Glomerular visceral epithelial cell (primary cell): ENCODE measurements at regions not wholly inside any gene's neighbourhood (a gene's known extent, or its start where the extent isn't known, plus 50 kb on each side); places are given as distances from the start of the nearest gene placed in this dataset.

Source experiments
- DNase-seq: peaks from one replicate; pipeline ENCODE4 v3.0.0-alpha.2; 2016; ENCODE audit errors: extremely low spot score

GRCh38 chr2:12347066-12347493 lies 369.7 kb upstream of the TRIB2 start:
- DNase-seq: no peak

DNA sequence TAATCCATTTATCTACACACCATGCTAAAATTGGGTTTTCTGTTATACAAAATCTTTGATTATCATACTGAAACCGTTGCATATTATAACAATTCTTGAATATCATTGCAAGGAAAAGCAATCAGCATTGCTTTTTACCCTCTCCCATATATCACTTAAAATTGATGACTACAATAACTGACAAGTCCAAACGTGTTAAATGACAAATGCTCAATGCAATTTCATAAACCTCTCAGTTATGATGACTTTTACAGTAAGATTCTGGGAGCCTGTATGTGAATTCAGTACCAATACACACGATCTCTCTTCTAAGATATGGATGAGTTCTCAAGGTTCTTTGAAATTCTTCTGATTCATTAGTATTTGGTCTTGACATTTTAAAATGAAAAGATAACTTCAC lies 368.5 kb upstream of the TRIB2 start:
- no peak for DNase-seq

GRCh38 chr2:12350821-12351220 lies 365.9 kb upstream of the TRIB2 start:
- no peak for DNase-seq

DNA sequence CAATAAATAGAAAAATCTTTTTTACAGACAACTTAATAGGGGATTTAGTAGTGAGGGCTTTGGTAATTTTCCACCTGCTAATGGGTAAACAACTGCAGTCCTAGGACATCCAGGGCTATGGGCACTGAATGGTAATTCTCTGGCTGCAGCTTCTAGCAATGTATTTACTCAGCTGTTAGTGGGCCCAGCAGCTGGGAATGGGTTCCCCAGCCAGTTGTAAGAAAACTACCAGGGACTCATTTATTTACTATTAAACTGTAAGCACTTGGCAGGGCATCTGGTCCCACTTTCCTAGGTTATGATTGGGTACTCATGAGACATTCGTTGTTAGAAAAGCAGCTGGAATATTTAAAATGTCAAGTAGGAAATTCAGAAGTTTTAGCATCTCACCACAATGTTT lies 363.8 kb upstream of the TRIB2 start:
- DNase-seq: no peak

DNA sequence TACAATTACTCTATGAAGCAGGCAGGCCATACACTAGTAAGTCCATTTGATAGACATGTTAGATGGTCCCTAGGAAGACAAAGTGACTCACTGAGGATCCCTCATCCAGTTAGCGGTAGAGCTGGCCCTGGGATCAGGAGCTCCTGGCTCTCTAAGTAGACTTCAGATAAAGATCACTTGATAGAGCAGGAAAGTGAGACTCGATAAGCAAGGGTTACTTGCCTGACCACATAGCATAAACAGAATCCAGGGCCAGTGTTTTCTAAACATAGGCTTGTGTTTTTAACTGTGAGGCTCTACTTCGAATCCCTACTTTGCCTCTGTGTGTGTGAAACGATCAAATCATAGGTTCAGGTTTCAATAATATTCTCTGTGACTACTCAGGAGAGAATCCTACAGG lies 355.2 kb upstream of the TRIB2 start:
- DNase-seq: no peak

DNA sequence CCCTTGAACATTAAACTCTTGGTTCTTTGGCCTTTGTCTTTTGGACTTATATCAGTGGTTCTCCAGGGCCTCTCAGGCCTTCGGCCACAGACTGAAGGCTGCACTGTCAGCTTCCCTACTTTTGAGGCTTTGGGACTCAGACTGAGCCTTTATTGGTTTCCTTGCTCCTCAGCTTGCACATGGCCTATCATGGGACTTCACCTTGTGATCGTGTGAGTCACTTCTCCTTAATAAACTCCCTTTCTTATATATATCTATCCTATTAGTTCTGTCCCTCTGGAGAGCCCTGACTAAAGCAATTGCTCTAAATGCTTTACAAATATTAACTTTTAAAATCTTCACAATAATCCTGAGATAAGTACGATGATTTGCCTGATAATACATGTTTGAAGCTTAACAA lies 353.6 kb upstream of the TRIB2 start:
- DNase-seq: no peak

GRCh38 chr2:12363569-12363968 lies 353.2 kb upstream of the TRIB2 start:
- no peak for DNase-seq

- DNase-seq: no peak
Observed at GRCh38 chr2:12369566-12369965, 347.2 kb upstream of the TRIB2 start.

- DNase-seq: no peak
Observed at GRCh38 chr2:12376025-12376424, 340.7 kb upstream of the TRIB2 start.

DNA sequence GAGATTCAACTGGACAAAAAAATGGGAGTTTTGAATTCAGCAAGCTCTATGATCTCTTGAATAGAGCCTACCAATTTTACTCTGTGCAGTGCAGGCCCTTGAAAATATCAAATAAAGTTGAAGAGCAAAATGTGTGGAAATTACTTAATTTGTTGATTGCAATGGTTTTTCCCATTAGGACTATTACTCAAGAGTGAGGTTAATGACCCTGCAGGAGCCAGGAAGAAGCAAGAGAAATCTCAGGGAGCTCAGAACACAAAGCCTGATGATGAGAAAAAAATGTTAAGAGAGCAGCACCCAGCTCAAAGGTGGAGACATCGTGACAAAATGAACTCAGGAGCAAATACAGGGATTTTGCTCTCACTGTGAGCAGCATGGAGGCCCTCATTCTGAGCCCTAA lies 337.6 kb upstream of the TRIB2 start:
- no peak for DNase-seq

DNA sequence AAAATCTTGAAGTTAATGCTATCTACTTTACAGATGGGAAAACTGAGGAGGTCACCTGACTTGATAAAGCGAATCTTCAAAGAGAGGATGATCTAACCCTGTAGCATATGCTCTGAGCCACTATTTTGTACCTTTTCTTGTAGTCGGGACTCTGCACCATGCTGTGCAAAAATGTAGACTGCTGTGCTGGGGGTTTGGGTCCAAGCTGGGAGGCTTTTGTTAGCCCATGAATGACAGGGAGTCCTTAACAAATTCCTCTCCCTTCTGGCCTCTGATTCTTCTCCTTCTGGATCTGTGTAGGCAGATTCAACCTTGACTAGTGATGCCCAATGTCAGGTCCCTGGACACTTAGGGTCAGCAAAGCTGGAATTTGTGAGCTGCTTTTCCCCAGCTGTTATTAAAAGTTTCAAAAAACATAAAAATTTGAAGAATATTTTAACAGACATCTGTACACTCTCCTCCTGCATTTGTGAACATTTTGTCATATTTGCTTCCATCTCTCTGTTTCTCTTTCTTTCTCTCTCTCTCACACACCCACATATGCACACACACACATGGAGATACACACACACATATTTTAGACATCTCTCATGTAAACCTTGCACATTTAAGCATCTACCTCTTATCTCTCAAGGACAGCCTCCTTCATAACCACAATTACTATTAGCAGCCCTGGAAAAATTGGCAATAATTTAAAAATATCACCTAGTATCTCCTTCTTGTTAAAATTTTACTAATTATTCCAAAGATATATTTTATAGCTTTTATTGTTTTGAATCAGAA lies 335.0 kb upstream of the TRIB2 start:
- no peak for DNase-seq

DNA sequence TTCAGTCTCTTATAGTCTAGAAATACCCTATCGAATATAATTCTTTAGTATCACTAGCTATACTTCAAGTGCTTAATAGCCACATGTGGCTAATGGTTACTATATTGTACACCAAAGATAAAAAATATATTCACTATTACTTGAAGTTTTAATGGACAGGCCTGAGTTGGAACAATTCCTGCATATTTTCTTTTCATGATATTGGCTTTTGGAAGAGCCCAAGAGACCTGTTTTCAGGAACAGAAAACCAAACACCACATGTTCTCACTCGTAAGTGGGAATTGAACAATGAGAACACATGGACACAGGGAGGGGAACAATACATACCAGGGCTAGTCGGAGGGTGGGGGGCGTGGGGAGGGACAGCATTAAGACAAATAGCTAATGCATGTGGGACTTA lies 334.4 kb upstream of the TRIB2 start:
- DNase-seq: no peak

GRCh38 chr2:12389344-12390045 lies 327.2 kb upstream of the TRIB2 start:
- no peak for DNase-seq

DNA sequence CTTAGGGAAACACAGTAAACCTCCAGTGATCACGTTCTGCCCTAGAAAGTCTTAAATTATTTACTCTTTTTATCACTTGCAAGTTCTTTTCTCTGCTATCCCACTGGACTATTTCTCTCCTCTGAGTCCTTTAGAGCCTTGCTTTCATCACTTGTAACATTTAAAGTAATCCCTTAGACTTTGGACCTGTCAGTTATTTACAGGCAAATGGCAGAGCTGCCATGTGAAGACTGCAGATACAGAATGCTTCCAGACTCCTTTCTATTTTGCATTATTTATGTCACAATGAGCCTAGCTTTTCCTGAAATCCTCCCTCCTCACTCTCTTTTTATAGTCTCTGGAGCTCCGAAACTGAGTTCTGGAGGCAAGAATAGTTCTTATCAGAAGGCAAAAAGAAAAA lies 325.6 kb upstream of the TRIB2 start:
- no peak for DNase-seq

DNA sequence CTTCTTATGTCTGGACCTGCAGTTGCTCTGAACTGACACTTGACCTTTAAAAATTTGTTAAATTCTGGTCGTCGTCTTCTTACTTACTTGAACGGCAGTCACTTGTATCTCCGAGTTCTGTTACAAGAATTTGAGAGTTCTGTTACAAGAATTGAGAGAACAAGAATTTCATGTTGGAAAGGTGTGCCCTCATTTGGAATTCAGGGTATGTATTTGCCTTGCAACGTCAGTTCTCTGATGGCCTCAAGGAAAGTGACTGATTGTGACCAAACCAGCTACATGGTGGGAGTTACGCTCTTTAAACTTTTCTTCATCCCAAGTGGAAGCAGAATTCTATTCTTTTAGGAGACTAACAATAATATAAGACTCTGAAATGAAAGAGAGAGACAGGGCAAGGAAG lies 320.0 kb upstream of the TRIB2 start:
- DNase-seq: no peak

- DNase-seq: no peak
Observed at GRCh38 chr2:12397854-12398253, 318.9 kb upstream of the TRIB2 start.

DNA sequence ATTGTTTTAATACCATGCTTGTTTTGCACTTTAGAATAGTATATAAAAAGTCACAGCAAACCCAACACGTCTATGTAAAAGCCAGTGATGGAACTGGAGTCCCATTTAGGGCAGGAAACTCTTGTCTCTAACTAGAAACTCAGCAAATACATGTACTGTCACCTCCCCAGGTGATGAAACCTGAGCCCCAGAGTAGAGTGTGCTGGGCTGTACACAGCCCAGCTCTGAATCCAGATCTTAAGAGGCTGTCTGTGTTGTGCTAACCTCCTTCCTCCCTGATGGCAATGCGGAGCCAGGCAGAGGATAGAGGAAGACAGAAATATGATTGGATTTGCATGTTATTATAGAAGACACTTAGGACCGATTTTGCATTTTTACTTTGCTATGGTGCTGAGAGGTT lies 317.5 kb upstream of the TRIB2 start:
- no peak for DNase-seq

- DNase-seq: no peak
Observed at GRCh38 chr2:12400543-12400942, 316.2 kb upstream of the TRIB2 start.

GRCh38 chr2:12402440-12403139 lies 314.1 kb upstream of the TRIB2 start:
- DNase-seq: no peak

DNA sequence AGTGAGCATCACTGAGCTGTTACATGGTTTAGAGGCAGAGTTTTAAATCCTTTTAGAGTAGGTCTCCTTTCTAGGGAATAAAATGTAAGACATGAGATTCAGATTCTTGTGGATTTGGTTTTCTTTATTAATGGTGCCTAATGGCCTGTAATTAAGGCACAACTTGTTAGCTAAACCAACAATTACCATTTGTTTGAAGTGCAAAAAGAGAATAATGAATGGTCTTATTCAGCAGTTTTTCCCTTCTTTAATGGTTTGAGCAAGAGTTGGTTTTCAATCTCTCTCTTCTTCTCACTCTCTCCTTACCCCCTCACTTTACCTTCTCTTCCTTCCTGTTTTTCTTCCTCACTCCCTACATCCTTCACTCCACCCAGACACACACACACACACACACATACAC lies 312.2 kb upstream of the TRIB2 start:
- DNase-seq: no peak

DNA sequence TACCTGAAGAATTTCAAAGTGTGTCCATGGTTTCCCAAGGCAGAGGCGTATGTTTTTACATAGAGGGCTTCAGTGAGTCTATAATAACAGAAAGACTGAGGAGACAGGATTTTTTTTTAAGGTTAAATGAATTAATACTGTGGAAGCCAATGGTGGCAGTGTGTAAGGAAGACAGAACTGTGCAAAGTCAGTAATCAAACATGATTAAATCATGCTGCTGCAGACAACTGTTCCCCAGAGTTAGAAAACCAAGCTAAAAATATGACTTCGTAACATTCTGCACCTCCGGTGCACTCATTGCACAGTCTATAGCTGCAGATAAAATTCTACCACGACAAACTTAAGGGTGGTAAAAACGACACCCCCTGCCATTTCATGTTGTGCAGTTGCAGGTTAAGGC lies 309.6 kb upstream of the TRIB2 start:
- DNase-seq: no peak

DNA sequence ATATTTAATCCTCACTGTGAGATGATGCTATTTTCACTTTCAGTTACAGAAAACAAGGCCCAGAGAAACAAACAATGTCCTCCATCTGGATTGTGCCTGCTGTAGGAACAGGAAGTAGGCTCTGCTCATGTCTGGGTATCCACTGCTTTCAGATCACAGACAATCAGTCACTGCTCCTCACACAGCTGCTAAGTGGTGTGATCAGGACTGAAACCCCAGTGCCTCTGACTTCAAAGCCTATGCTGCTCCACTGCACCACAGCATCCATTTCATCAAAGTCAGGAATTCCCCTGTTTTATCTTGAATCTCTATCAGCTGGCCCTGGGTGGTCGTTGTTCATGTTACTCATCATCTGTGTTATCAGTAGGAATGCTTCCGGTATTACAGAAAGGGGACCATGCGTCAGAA lies 303.8 kb upstream of the TRIB2 start:
- DNase-seq: no peak

DNA sequence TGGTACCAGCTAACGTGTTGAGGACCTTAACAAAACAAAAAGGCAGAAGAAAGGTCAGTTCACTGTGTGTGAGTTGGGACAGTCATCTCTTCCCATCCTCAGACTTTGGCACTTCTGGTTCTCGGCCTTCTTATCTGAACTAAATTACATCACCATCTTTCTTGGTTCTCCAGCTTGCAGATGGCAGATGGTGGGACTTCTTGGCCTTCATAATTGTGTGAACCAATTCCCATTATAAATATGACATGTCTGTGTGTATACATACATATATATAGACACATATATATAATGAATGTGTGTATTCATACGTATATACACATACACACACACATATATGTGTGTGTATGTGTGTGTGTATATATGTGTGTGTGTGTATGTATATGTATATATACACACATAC lies 301.2 kb upstream of the TRIB2 start:
- DNase-seq: no peak
